SK-N-SH treated with all-trans-retinoic acid at 6 μM for 48 hours (cell line): ENCODE measurements at regions not wholly inside any gene's neighbourhood (a gene's known extent, or its start where the extent isn't known, plus 50 kb on each side); places are given as distances from the start of the nearest gene placed in this dataset.
A peak's percentile ranks its signal among the peaks of the same experiment; 100 is the strongest.

Experiments
- ATAC-seq: fragments of 200-7000 bp; cut with Tn5 transposase; 3 replicates; pipeline ENCODE4 v1.9.1; 2020; ENCODE audit warnings: mild to moderate bottlenecking, moderate library complexity
- ARNTL ChIP-seq: fragments of 450-650 bp; formaldehyde crosslinking; IDR thresholded peaks from 2 replicates; pipeline ENCODE4 v1.5.0; 2020; ENCODE audit warnings: low read depth, mild to moderate bottlenecking, moderate library complexity, borderline replicate concordance
- BACH2 ChIP-seq: fragments of 250-450 bp; sonication (Bioruptor Pico); IDR thresholded peaks from 2 replicates; pipeline ENCODE4 v1.9.0; 2021; ENCODE audit warnings: mild to moderate bottlenecking, borderline replicate concordance
- CSDC2 ChIP-seq: fragments of 250-450 bp; sonication (Bioruptor Pico); IDR thresholded peaks from 2 replicates; pipeline ENCODE4 v1.5.0; 2020; ENCODE audit warnings: mild to moderate bottlenecking, moderate library complexity
- ESRRG ChIP-seq: fragments of 250-450 bp; sonication (Bioruptor Pico); IDR thresholded peaks from 2 replicates; pipeline ENCODE4 v1.6.1; 2021; ENCODE audit warnings: mild to moderate bottlenecking
- GLIS3 ChIP-seq: fragments of 250-450 bp; sonication (Bioruptor Pico); IDR thresholded peaks from 2 replicates; pipeline ENCODE4 v1.5.0; 2020; ENCODE audit warnings: mild to moderate bottlenecking, moderate library complexity
- ISL1 ChIP-seq: fragments of 250-450 bp; sonication (Bioruptor Pico); IDR thresholded peaks from 2 replicates; pipeline ENCODE4 v2.1.2; 2022; ENCODE audit warnings: mild to moderate bottlenecking, moderate library complexity
- OSR1 ChIP-seq: fragments of 250-450 bp; sonication (Bioruptor Pico); IDR thresholded peaks from 2 replicates; pipeline ENCODE4 v1.8.0; 2022; ENCODE audit warnings: moderate library complexity, mild to moderate bottlenecking, inconsistent platforms
- PPARA ChIP-seq: fragments of 250-450 bp; sonication (Bioruptor Pico); IDR thresholded peaks from 2 replicates; pipeline ENCODE4 v1.5.0; 2020; ENCODE audit warnings: mild to moderate bottlenecking, borderline replicate concordance
- RARB ChIP-seq: fragments of 250-450 bp; sonication (Bioruptor Pico); IDR thresholded peaks from 2 replicates; pipeline ENCODE4 v1.8.0; 2021; ENCODE audit warnings: mild to moderate bottlenecking, moderate library complexity
- SNAI2 ChIP-seq: fragments of 250-450 bp; sonication (Bioruptor Pico); IDR thresholded peaks from 2 replicates; pipeline ENCODE4 v1.5.0; 2020; ENCODE audit warnings: mild to moderate bottlenecking, moderate library complexity
- TCF4 ChIP-seq: fragments of 250-450 bp; sonication (Bioruptor Pico); IDR thresholded peaks from 2 replicates; pipeline ENCODE4 v1.8.0; 2021; ENCODE audit warnings: mild to moderate bottlenecking, moderate library complexity, borderline replicate concordance
- TOX ChIP-seq: fragments of 250-450 bp; sonication (Bioruptor Pico); IDR thresholded peaks from 2 replicates; pipeline ENCODE4 v1.8.0; 2021; ENCODE audit warnings: mild to moderate bottlenecking, moderate library complexity, borderline replicate concordance
- ZC3H10 ChIP-seq: fragments of 250-450 bp; sonication (Bioruptor Pico); IDR thresholded peaks from 2 replicates; pipeline ENCODE4 v1.5.1; 2021; ENCODE audit warnings: mild to moderate bottlenecking, moderate library complexity
- ZFP3 ChIP-seq: fragments of 250-450 bp; sonication (Bioruptor Pico); IDR thresholded peaks from 2 replicates; pipeline ENCODE4 v1.5.0; 2020; ENCODE audit warnings: mild to moderate bottlenecking, moderate library complexity
- ZFP30 ChIP-seq: fragments of 450-650 bp; formaldehyde crosslinking; IDR thresholded peaks from 2 replicates; pipeline ENCODE4 v1.5.0; 2022; ENCODE audit warnings: mild to moderate bottlenecking, moderate library complexity
- ZNF565 ChIP-seq: fragments of 450-650 bp; formaldehyde crosslinking; conservative IDR thresholded peaks from 2 replicates; pipeline ENCODE4 v1.5.0; 2020; ENCODE audit warnings: low read depth, mild to moderate bottlenecking, moderate library complexity
- ZNF70 ChIP-seq: fragments of 450-650 bp; formaldehyde crosslinking; IDR thresholded peaks from 2 replicates; pipeline ENCODE4 v1.5.0; 2020; ENCODE audit warnings: mild to moderate bottlenecking, moderate library complexity
- ZNF8 ChIP-seq: fragments of 450-650 bp; formaldehyde crosslinking; IDR thresholded peaks from 2 replicates; pipeline ENCODE4 v1.5.0; 2020; ENCODE audit warnings: mild to moderate bottlenecking, moderate library complexity
- TF ChIP-seq, protein P1 (sequence below): fragments of 250-450 bp; sonication (Bioruptor Pico); IDR thresholded peaks from 2 replicates; pipeline ENCODE4 v1.5.1; 2021; ENCODE audit warnings: mild to moderate bottlenecking, moderate library complexity
- TF ChIP-seq, protein P2 (sequence below): fragments of 250-450 bp; sonication (Bioruptor Pico); IDR thresholded peaks from 2 replicates; pipeline ENCODE4 v1.5.1; 2020; ENCODE audit warnings: low read depth, mild to moderate bottlenecking, moderate library complexity
- TF ChIP-seq, protein P3 (sequence below): fragments of 250-450 bp; sonication (Bioruptor Pico); IDR thresholded peaks from 2 replicates; pipeline ENCODE4 v1.5.0; 2020; ENCODE audit warnings: mild to moderate bottlenecking, moderate library complexity
- TF ChIP-seq, protein P4 (sequence below): fragments of 250-450 bp; sonication (Bioruptor Pico); IDR thresholded peaks from 2 replicates; pipeline ENCODE4 v1.8.0; 2021; ENCODE audit warnings: low read depth, mild to moderate bottlenecking, moderate library complexity, borderline replicate concordance
- TF ChIP-seq, protein P5 (sequence below): fragments of 250-450 bp; sonication (Bioruptor Pico); IDR thresholded peaks from 2 replicates; pipeline ENCODE4 v1.8.0; 2020; ENCODE audit warnings: mild to moderate bottlenecking, moderate library complexity, borderline replicate concordance

DNA sequence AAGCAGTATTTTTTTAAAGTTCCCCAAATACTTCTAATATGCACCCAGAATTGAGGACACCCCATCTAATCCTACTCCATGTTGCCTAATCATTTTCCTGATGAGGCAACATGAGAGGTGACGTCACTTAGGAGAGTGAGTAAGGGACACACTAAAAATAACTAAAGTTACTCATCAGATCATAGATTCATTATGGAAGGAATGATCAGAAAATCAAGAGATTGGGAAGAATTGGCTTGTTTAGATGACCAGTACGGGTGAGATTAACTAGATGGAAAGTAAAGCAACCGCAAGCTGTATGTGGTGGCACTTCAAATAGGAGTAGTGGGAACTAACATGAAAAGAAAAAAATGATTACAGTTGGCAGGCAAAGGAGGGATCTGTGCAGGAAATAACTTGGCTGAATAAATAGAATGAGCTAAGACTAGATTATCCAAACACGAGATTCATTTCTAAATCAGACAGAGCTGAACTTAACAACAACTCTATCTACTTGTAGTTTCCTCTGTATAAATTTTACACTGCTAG lies 61.4 kb upstream of the CXADR start (continued):
- TF ChIP-seq, protein P1, sequence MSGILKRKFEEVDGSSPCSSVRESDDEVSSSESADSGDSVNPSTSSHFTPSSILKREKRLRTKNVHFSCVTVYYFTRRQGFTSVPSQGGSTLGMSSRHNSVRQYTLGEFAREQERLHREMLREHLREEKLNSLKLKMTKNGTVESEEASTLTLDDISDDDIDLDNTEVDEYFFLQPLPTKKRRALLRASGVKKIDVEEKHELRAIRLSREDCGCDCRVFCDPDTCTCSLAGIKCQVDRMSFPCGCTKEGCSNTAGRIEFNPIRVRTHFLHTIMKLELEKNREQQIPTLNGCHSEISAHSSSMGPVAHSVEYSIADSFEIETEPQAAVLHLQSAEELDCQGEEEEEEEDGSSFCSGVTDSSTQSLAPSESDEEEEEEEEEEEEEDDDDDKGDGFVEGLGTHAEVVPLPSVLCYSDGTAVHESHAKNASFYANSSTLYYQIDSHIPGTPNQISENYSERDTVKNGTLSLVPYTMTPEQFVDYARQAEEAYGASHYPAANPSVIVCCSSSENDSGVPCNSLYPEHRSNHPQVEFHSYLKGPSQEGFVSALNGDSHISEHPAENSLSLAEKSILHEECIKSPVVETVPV (CRISPR knock-in tag), result no peak
- no peak for TF ChIP-seq ZNF70 (CRISPR knock-in tag)
- no peak for TF ChIP-seq CSDC2 (CRISPR knock-in tag)
- TF ChIP-seq ZFP3 (CRISPR knock-in tag), result no peak
- no peak for TF ChIP-seq TCF4 (CRISPR knock-in tag)
- no peak for TF ChIP-seq ESRRG (CRISPR knock-in tag)
- no peak for TF ChIP-seq RARB (CRISPR knock-in tag)
- TF ChIP-seq GLIS3 (CRISPR knock-in tag), result no peak
- TF ChIP-seq, all 23 proteins: peak for 0

DNA sequence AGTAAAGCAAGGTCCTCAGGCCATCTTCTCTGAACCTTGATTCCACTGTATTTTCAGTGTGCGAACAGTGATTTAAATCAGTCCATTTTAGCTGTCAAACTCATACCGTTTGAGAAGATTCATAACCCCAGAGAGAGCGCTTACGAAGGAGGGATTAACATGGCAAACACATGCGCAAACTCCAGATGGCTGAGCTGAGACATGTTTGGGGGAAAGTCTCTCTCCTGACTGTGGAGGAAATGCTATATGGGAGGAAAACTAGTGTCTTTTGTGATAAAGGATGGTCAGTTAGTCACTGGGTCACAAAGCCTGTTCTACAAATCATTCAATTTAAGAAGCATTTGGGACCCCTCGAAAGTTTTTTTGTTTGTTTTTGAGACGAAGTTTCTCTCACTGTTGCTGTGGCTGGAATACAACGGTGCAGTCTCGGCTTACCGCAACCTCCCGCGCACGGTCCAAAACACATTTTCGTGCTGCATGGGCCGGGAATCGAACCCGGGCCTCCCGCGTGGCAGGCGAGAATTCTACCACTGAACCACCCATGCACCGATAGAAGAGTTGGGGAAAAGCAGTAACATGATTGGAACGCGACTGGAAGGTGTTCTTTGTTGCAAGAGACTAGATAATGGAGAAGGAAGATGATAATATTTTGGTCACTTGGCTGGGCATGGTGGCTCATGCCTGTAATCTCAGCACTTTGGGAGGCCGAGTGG lies 58.4 kb upstream of the CXADR start:
- TF ChIP-seq ARNTL (CRISPR knock-in tag) (no peak), ZC3H10 (CRISPR knock-in tag) (no peak), CSDC2 (CRISPR knock-in tag) (no peak), ZNF70 (CRISPR knock-in tag) (no peak), PPARA (CRISPR knock-in tag) (no peak), TOX (CRISPR knock-in tag) (no peak), ZNF565 (CRISPR knock-in tag) (no peak), OSR1 (CRISPR knock-in tag) (no peak), GLIS3 (CRISPR knock-in tag) (peak; percentile 89), ZFP3 (CRISPR knock-in tag) (0 out of 2 replicates have a peak, but pooled peaks have one; percentile 63), BACH2 (CRISPR knock-in tag) (no peak), ESRRG (CRISPR knock-in tag) (0 out of 2 replicates have a peak, but pooled peaks have one; percentile 52), ZFP30 (no peak), TCF4 (CRISPR knock-in tag) (peak; percentile 65), ZNF8 (peak; percentile 25; the same call in 1 of the 2 replicates), SNAI2 (CRISPR knock-in tag) (no peak), ISL1 (CRISPR knock-in tag) (peak; percentile 31; the same call in 1 of the 2 replicates), RARB (CRISPR knock-in tag) (no peak)
- TF ChIP-seq, protein P1 (CRISPR knock-in tag), result peak; percentile 76; the same call in 1 of the 2 replicates
- TF ChIP-seq, protein P2, sequence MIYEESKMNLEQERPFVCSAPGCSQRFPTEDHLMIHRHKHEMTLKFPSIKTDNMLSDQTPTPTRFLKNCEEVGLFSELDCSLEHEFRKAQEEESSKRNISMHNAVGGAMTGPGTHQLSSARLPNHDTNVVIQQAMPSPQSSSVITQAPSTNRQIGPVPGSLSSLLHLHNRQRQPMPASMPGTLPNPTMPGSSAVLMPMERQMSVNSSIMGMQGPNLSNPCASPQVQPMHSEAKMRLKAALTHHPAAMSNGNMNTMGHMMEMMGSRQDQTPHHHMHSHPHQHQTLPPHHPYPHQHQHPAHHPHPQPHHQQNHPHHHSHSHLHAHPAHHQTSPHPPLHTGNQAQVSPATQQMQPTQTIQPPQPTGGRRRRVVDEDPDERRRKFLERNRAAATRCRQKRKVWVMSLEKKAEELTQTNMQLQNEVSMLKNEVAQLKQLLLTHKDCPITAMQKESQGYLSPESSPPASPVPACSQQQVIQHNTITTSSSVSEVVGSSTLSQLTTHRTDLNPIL (CRISPR knock-in tag), result no peak; the same call in 1 of the 2 replicates
- TF ChIP-seq, protein P3, sequence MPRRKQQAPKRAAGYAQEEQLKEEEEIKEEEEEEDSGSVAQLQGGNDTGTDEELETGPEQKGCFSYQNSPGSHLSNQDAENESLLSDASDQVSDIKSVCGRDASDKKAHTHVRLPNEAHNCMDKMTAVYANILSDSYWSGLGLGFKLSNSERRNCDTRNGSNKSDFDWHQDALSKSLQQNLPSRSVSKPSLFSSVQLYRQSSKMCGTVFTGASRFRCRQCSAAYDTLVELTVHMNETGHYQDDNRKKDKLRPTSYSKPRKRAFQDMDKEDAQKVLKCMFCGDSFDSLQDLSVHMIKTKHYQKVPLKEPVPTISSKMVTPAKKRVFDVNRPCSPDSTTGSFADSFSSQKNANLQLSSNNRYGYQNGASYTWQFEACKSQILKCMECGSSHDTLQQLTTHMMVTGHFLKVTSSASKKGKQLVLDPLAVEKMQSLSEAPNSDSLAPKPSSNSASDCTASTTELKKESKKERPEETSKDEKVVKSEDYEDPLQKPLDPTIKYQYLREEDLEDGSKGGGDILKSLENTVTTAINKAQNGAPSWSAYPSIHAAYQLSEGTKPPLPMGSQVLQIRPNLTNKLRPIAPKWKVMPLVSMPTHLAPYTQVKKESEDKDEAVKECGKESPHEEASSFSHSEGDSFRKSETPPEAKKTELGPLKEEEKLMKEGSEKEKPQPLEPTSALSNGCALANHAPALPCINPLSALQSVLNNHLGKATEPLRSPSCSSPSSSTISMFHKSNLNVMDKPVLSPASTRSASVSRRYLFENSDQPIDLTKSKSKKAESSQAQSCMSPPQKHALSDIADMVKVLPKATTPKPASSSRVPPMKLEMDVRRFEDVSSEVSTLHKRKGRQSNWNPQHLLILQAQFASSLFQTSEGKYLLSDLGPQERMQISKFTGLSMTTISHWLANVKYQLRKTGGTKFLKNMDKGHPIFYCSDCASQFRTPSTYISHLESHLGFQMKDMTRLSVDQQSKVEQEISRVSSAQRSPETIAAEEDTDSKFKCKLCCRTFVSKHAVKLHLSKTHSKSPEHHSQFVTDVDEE (CRISPR knock-in tag), result no peak; the same call in 1 of the 2 replicates
- TF ChIP-seq, protein P4, sequence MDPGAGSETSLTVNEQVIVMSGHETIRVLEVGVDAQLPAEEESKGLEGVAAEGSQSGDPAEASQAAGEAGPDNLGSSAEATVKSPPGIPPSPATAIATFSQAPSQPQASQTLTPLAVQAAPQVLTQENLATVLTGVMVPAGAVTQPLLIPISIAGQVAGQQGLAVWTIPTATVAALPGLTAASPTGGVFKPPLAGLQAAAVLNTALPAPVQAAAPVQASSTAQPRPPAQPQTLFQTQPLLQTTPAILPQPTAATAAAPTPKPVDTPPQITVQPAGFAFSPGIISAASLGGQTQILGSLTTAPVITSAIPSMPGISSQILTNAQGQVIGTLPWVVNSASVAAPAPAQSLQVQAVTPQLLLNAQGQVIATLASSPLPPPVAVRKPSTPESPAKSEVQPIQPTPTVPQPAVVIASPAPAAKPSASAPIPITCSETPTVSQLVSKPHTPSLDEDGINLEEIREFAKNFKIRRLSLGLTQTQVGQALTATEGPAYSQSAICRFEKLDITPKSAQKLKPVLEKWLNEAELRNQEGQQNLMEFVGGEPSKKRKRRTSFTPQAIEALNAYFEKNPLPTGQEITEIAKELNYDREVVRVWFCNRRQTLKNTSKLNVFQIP (CRISPR knock-in tag), result no peak
- TF ChIP-seq, protein P5, sequence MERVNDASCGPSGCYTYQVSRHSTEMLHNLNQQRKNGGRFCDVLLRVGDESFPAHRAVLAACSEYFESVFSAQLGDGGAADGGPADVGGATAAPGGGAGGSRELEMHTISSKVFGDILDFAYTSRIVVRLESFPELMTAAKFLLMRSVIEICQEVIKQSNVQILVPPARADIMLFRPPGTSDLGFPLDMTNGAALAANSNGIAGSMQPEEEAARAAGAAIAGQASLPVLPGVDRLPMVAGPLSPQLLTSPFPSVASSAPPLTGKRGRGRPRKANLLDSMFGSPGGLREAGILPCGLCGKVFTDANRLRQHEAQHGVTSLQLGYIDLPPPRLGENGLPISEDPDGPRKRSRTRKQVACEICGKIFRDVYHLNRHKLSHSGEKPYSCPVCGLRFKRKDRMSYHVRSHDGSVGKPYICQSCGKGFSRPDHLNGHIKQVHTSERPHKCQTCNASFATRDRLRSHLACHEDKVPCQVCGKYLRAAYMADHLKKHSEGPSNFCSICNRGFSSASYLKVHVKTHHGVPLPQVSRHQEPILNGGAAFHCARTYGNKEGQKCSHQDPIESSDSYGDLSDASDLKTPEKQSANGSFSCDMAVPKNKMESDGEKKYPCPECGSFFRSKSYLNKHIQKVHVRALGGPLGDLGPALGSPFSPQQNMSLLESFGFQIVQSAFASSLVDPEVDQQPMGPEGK, result no peak
- ATAC-seq, result peak; percentile 98
